ENCODE measurements at regions not wholly inside any gene's neighbourhood (a gene's known extent, or its start where the extent isn't known, plus 50 kb on each side); places are given as distances from the start of the nearest gene placed in this dataset.
"Not testable (repeated sequence)": the region's sequence is repeated elsewhere in the genome, so short reads cannot be mapped to it uniquely, and the experiment has no call there.

GRCh38 chr13:21234526-21234925 is 58.1 kb downstream of the MRPL57 start:
- no peak for TF ChIP-seq CTCF (IDR thresholded peaks at IDR 0.05; ENCODE audit: extremely low read depth, missing control alignments)
- no peak for DNase-seq (ENCODE audit: low spot score)

GRCh38 chr13:21235174-21235573 is 58.7 kb downstream of the MRPL57 start:
- no peak for DNase-seq (ENCODE audit: low spot score)
- TF ChIP-seq CTCF (IDR thresholded peaks at IDR 0.05; ENCODE audit: extremely low read depth, missing control alignments) = no peak

GRCh38 chr13:21237081-21237480 is 60.6 kb downstream of the MRPL57 start:
- TF ChIP-seq CTCF (IDR thresholded peaks at IDR 0.05; ENCODE audit: extremely low read depth, missing control alignments) = no peak
- DNase-seq (ENCODE audit: low spot score) = no peak

GRCh38 chr13:21238267-21238666 is 61.8 kb downstream of the MRPL57 start:
- no peak for TF ChIP-seq CTCF (IDR thresholded peaks at IDR 0.05; ENCODE audit: extremely low read depth, missing control alignments)
- DNase-seq (ENCODE audit: low spot score) = no peak

GRCh38 chr13:21240586-21240985 is 64.1 kb downstream of the MRPL57 start:
- no peak for TF ChIP-seq CTCF (IDR thresholded peaks at IDR 0.05; ENCODE audit: extremely low read depth, missing control alignments)

GRCh38 chr13:21242236-21242635 is 65.8 kb downstream of the MRPL57 start:
- DNase-seq (ENCODE audit: low spot score) = no peak
- TF ChIP-seq CTCF (IDR thresholded peaks at IDR 0.05; ENCODE audit: extremely low read depth, missing control alignments) = no peak

More at GRCh38 chr13:21240586-21240985, 64.1 kb downstream of the MRPL57 start:
- DNase-seq (ENCODE audit: low spot score) = no peak

- no peak for DNase-seq (ENCODE audit: low spot score)
- TF ChIP-seq CTCF (IDR thresholded peaks at IDR 0.05; ENCODE audit: extremely low read depth, missing control alignments) = no peak
Measured at GRCh38 chr13:21243045-21243897, 66.8 kb downstream of the MRPL57 start.

- not testable (repeated sequence) for DNase-seq (ENCODE audit: low spot score)
Measured at GRCh38 chr13:21243898-21244184, 67.4 kb downstream of the MRPL57 start.
